Calu3 (cell line): ENCODE measurements at regions not wholly inside any gene's neighbourhood (a gene's known extent, or its start where the extent isn't known, plus 50 kb on each side); places are given as distances from the start of the nearest gene placed in this dataset.

ENCODE experiments used
- BruUV-seq: library from RNA; stranded (reverse); fragments of 400-500 nt; replicated peaks from 2 replicates; lab custom pipeline; 2021; lab: Mats Ljungman, UMichigan
- CTCF ChIA-PET: fragments of 300-600 bp; sonication (Branson Sonifier 250); formaldehyde crosslinking; loops from one replicate; lab custom pipeline; 2022; ENCODE audit warnings: antibody characterized with exemption; lab: Charles Lee
- DNase-seq: peaks from one replicate; pipeline ENCODE4 v3.0.0; 2022
- H3K27ac Mint-ChIP-seq: one replicate; pipeline ENCODE4 v1.8.0; 2022; ENCODE audit warnings: mixed read lengths; ENCODE audit not compliant: unreplicated experiment
- H3K27me3 Mint-ChIP-seq: one replicate; pipeline ENCODE4 v1.8.0; 2022; ENCODE audit warnings: mixed read lengths; ENCODE audit not compliant: unreplicated experiment
- H3K36me3 Mint-ChIP-seq: one replicate; pipeline ENCODE4 v1.8.0; 2022; ENCODE audit warnings: mild to moderate bottlenecking, moderate library complexity, mixed read lengths; ENCODE audit not compliant: insufficient read depth, unreplicated experiment
- H3K4me1 Mint-ChIP-seq: one replicate; pipeline ENCODE4 v1.8.0; 2022; ENCODE audit warnings: mild to moderate bottlenecking, low read depth, mixed read lengths; ENCODE audit not compliant: unreplicated experiment
- H3K4me3 Mint-ChIP-seq: one replicate; pipeline ENCODE4 v1.8.0; 2022; ENCODE audit warnings: mild to moderate bottlenecking, low read depth, moderate library complexity, mixed read lengths; ENCODE audit not compliant: unreplicated experiment
- H3K9me3 Mint-ChIP-seq: one replicate; pipeline ENCODE4 v1.8.0; 2022; ENCODE audit warnings: low read depth, mixed read lengths; ENCODE audit not compliant: unreplicated experiment
- CTCF ChIP-seq: fragments of 200-600 bp; IDR thresholded peaks from one replicate; pipeline ENCODE4 v1.8.0; 2022; ENCODE audit warnings: antibody characterized with exemption; ENCODE audit not compliant: unreplicated experiment
- intact Hi-C: fragments of 100-400 bp; cut with micrococcal nuclease; formaldehyde crosslinking; loops from one replicate; pipeline ENCODE4 v1.10.0; 2022; ENCODE audit not compliant: unreplicated experiment

GRCh38 chr11:71151561-71151960, 100.8 kb downstream of the SHANK2 start:
- no peak overlapping the region for H3K27ac Mint-ChIP-seq
- no TSS peak for BruUV-seq
- no peak for TF ChIP-seq CTCF
- H3K27me3 Mint-ChIP-seq = no peaks in the 10 kb centered on the region
- DNase-seq = no peak
- H3K4me1 Mint-ChIP-seq = peaks cover 15% of the 10 kb centered on the region
- CTCF ChIA-PET = no interaction called here
- H3K36me3 Mint-ChIP-seq = peaks cover 21% of the 10 kb centered on the region
- no peaks in the 10 kb centered on the region for H3K9me3 Mint-ChIP-seq
- intact Hi-C loops = no loop called here
- H3K4me3 Mint-ChIP-seq = no peak overlapping the region

GRCh38 chr11:71150859-71151258, 101.5 kb downstream of the SHANK2 start:
- Mint-ChIP-seq H3K36me3 (peaks cover 23% of the 10 kb centered on the region), H3K4me3 (no peak overlapping the region), H3K27me3 (no peaks in the 10 kb centered on the region), H3K9me3 (no peaks in the 10 kb centered on the region), H3K27ac (no peak overlapping the region), H3K4me1 (peaks cover 9% of the 10 kb centered on the region)
- no peak for TF ChIP-seq CTCF
- CTCF ChIA-PET = interaction anchor here (0.7 kb wide), 1 partner anchor 178 kb away, joined by 5 read pairs; no protein-coding TSS in a partner anchor
- no TSS peak for BruUV-seq
- DNase-seq = no peak
- intact Hi-C loops = no loop called here

DNA sequence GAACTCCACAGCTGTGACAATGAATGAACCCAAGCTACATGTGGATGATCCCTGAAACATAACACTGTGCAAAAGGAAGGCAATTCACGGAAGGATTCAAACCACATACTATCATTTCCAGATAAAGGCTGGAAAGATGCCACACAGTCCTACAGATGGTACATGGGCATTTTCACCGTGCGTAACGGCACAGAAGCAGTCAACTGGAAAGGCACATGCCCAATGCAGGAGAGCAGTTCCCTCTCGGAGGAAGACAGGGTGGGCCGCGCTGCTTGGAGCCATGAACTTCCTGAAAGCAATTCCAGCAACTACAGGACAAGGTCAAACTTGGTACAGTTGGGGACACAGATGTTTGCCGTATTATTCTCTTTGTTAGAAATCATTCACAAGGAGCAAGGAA, 103.7 kb downstream of the SHANK2 start:
- intact Hi-C loops = no loop called here
- H3K27me3 Mint-ChIP-seq = no peaks in the 10 kb centered on the region
- no peak overlapping the region for H3K4me3 Mint-ChIP-seq
- BruUV-seq = no TSS peak
- no peaks in the 10 kb centered on the region for H3K9me3 Mint-ChIP-seq
- no peak for DNase-seq
- CTCF ChIA-PET = no interaction called here
- peaks cover 18% of the 10 kb centered on the region for H3K36me3 Mint-ChIP-seq
- TF ChIP-seq CTCF = no peak
- H3K4me1 Mint-ChIP-seq = peaks cover 9% of the 10 kb centered on the region
- H3K27ac Mint-ChIP-seq = no peak overlapping the region

- peaks cover 3% of the 10 kb centered on the region for H3K4me1 Mint-ChIP-seq
- no peak overlapping the region for H3K4me3 Mint-ChIP-seq
- no peaks in the 10 kb centered on the region for H3K27me3 Mint-ChIP-seq
- intact Hi-C loops = no loop called here
- TF ChIP-seq CTCF = no peak
- BruUV-seq = no TSS peak
- peaks cover 17% of the 10 kb centered on the region for H3K36me3 Mint-ChIP-seq
- H3K27ac Mint-ChIP-seq = no peak overlapping the region
- no peaks in the 10 kb centered on the region for H3K9me3 Mint-ChIP-seq
- no peak for DNase-seq
- CTCF ChIA-PET = no interaction called here
Observed at GRCh38 chr11:71147331-71147730, 105.0 kb downstream of the SHANK2 start.
